ENCODE measurements at regions not wholly inside any gene's neighbourhood (a gene's known extent, or its start where the extent isn't known, plus 50 kb on each side); places are given as distances from the start of the nearest gene placed in this dataset.

GRCh38 chr9:18250053-18250452 lies 223.9 kb upstream of the ADAMTSL1 start:
- TF ChIP-seq POLR2A (IDR thresholded peaks at IDR 0.05) (no peak), CTCF (IDR thresholded peaks at IDR 0.05) (no peak)
